PC-3 (cell line): ENCODE measurements at regions not wholly inside any gene's neighbourhood (a gene's known extent, or its start where the extent isn't known, plus 50 kb on each side); places are given as distances from the start of the nearest gene placed in this dataset.

Source experiments
- ATAC-seq: fragments of 200-7000 bp; cut with Tn5 transposase; 2 replicates; pipeline ENCODE4 v1.9.1; 2020; ENCODE audit warnings: mild to moderate bottlenecking, moderate library complexity
- BruUV-seq: library from RNA; stranded (reverse); fragments of 400-500 nt; replicated peaks from 2 replicates; lab custom pipeline; 2021; lab: Mats Ljungman, UMichigan
- CTCF ChIA-PET: fragments of 300-600 bp; sonication (Branson Sonifier 250); formaldehyde crosslinking; loops from one replicate; lab custom pipeline; 2022; ENCODE audit warnings: antibody characterized with exemption; lab: Charles Lee
- POLR2A ChIA-PET: fragments of 300-600 bp; sonication (Branson Sonifier 250); formaldehyde crosslinking; loops from one replicate; lab custom pipeline; 2022; ENCODE audit warnings: antibody characterized with exemption; ENCODE audit not compliant: unreplicated experiment; lab: Charles Lee
- DNase-seq: peaks from one replicate; pipeline ENCODE4 v3.0.0-alpha.2; 2015
- H2AFZ ChIP-seq: fragments of 300-600 bp; sonication (generic); 2 replicates; pipeline ENCODE4 v1.6.0; 2016; ENCODE audit warnings: antibody characterized with exemption, low read length
- H3F3A ChIP-seq: fragments of 300-600 bp; sonication (generic); one replicate; pipeline ENCODE4 v1.6.0; 2017; ENCODE audit warnings: antibody characterized with exemption, low read length, control low read depth, mild to moderate bottlenecking; ENCODE audit not compliant: unreplicated experiment
- H3K27ac ChIP-seq: fragments of 300-600 bp; sonication (generic); 2 replicates; pipeline ENCODE4 v1.5.1; 2016; ENCODE audit warnings: mild to moderate bottlenecking, low read length
- H3K27me3 ChIP-seq: fragments of 300-600 bp; sonication (generic); 2 replicates; pipeline ENCODE4 v1.6.1; 2016; ENCODE audit warnings: low read length, mixed read lengths
- H3K36me3 ChIP-seq: fragments of 300-600 bp; sonication (generic); 2 replicates; pipeline ENCODE4 v1.6.1; 2016; ENCODE audit warnings: low read depth, mixed run types, low read length, mixed read lengths
- H3K4me1 ChIP-seq: fragments of 300-600 bp; sonication (generic); 2 replicates; pipeline ENCODE4 v1.5.1; 2016; ENCODE audit warnings: low read length; ENCODE audit not compliant: insufficient read depth
- H3K4me2 ChIP-seq: fragments of 300-600 bp; sonication (generic); 2 replicates; pipeline ENCODE4 v1.6.0; 2016; ENCODE audit warnings: low read length
- H3K4me3 ChIP-seq: fragments of 300-600 bp; sonication (generic); 2 replicates; pipeline ENCODE4 v1.5.1; 2016; ENCODE audit warnings: mild to moderate bottlenecking, low read length, mixed read lengths
- H3K79me2 ChIP-seq: fragments of 300-600 bp; sonication (generic); 2 replicates; pipeline ENCODE4 v1.6.1; 2017; ENCODE audit warnings: low read length, mixed read lengths
- H3K9ac ChIP-seq: fragments of 300-600 bp; sonication (generic); 2 replicates; pipeline ENCODE4 v1.6.0; 2016; ENCODE audit warnings: mild to moderate bottlenecking, low read length
- H3K9me2 ChIP-seq: fragments of 300-600 bp; sonication (generic); replicated peaks from 2 replicates; pipeline ENCODE4 v1.6.1; 2016; ENCODE audit warnings: mixed run types, low read length, mixed read lengths
- H3K9me3 ChIP-seq: fragments of 300-600 bp; sonication (generic); 2 replicates; pipeline ENCODE4 v1.6.1; 2016; ENCODE audit warnings: low read length, mixed read lengths
- H4K20me1 ChIP-seq: fragments of 300-600 bp; sonication (generic); 2 replicates; pipeline ENCODE4 v1.6.1; 2016; ENCODE audit warnings: low read length, mixed read lengths
- CTCF ChIP-seq: fragments of 300-600 bp; sonication (generic); conservative IDR thresholded peaks from 2 replicates; pipeline ENCODE4 v1.5.1; 2017; ENCODE audit warnings: antibody characterized with exemption, low read depth, mild to moderate bottlenecking, low read length
- EZH2 ChIP-seq: fragments of 300-600 bp; sonication (generic); IDR thresholded peaks from one replicate; pipeline ENCODE4 v1.6.1; 2017; ENCODE audit warnings: antibody characterized with exemption, mild to moderate bottlenecking, low read length; ENCODE audit not compliant: unreplicated experiment
- EZH2phosphoT487 ChIP-seq: fragments of 300-600 bp; sonication (generic); IDR thresholded peaks from 2 replicates; pipeline ENCODE4 v1.6.1; 2018; ENCODE audit warnings: mild to moderate bottlenecking, antibody characterized with exemption, low read length, borderline replicate concordance
- intact Hi-C: fragments of 100-400 bp; cut with micrococcal nuclease; formaldehyde crosslinking; loops from 2 replicates; pipeline ENCODE4 v1.9.0; 2023

GRCh38 chr13:86906127-86906874 is 764.9 kb upstream of the SLITRK5 start:
- no peak for DNase-seq
- TF ChIP-seq CTCF (no peak), EZH2 (no peak)
- BruUV-seq = no TSS peak
- CTCF ChIA-PET = no interaction called here
- ATAC-seq = no peak
- intact Hi-C loops = no loop called here
- Histone ChIP-seq H3F3A (no peaks in the 10 kb centered on the region), H3K27ac (no peak overlapping the region), H2AFZ (no peak overlapping the region), H3K4me2 (no peak overlapping the region), H3K79me2 (no peaks in the 10 kb centered on the region), H3K9ac (no peak overlapping the region), H3K9me3 (no peaks in the 10 kb centered on the region), H3K4me3 (no peak overlapping the region), H3K27me3 (no peaks in the 10 kb centered on the region), H3K9me2 (no peaks in the 10 kb centered on the region), H4K20me1 (no peaks in the 10 kb centered on the region), H3K36me3 (no peaks in the 10 kb centered on the region), H3K4me1 (no peaks in the 10 kb centered on the region)
- POLR2A ChIA-PET = no interaction called here

- Histone ChIP-seq H3K36me3 (no peaks in the 10 kb centered on the region), H3K79me2 (no peaks in the 10 kb centered on the region), H4K20me1 (no peaks in the 10 kb centered on the region), H3K9ac (no peak overlapping the region), H3K4me3 (no peak overlapping the region), H3K4me1 (no peaks in the 10 kb centered on the region), H3K27ac (no peak overlapping the region), H2AFZ (no peak overlapping the region), H3K9me2 (no peaks in the 10 kb centered on the region), H3K9me3 (no peaks in the 10 kb centered on the region), H3K27me3 (no peaks in the 10 kb centered on the region), H3K4me2 (no peak overlapping the region), H3F3A (no peaks in the 10 kb centered on the region)
- TF ChIP-seq EZH2phosphoT487 (no peak), EZH2 (no peak), CTCF (no peak)
- ATAC-seq = no peak
- intact Hi-C loops = no loop called here
- ChIA-PET CTCF (no interaction called here), POLR2A (no interaction called here)
- DNase-seq = no peak
- BruUV-seq = no TSS peak
Measured at GRCh38 chr13:86907156-86907555, 764.0 kb upstream of the SLITRK5 start.

GRCh38 chr13:86909318-86909717 is 761.9 kb upstream of the SLITRK5 start:
- no peak overlapping the region for H3K9ac ChIP-seq
- 0 out of 2 replicates have a peak overlapping the region, but pooled peaks have one; percentile 50 for H2AFZ ChIP-seq
- no peak for TF ChIP-seq CTCF
- no peak for TF ChIP-seq EZH2phosphoT487
- TF ChIP-seq EZH2 = no peak
- H3K4me3 ChIP-seq = no peak overlapping the region
- no peak overlapping the region for H3K4me2 ChIP-seq
- POLR2A ChIA-PET = no interaction called here
- no peaks in the 10 kb centered on the region for H3K36me3 ChIP-seq
- ATAC-seq (no peak), DNase-seq (no peak)
- no peaks in the 10 kb centered on the region for H3K9me3 ChIP-seq
- no peaks in the 10 kb centered on the region for H4K20me1 ChIP-seq
- H3F3A ChIP-seq = no peaks in the 10 kb centered on the region
- no peaks in the 10 kb centered on the region for H3K27me3 ChIP-seq
- no TSS peak for BruUV-seq
- H3K27ac ChIP-seq = no peak overlapping the region
- intact Hi-C loops = no loop called here
- no peaks in the 10 kb centered on the region for H3K4me1 ChIP-seq
- no peaks in the 10 kb centered on the region for H3K79me2 ChIP-seq
- CTCF ChIA-PET = no interaction called here
- no peaks in the 10 kb centered on the region for H3K9me2 ChIP-seq
